ENCODE measurements at regions not wholly inside any gene's neighbourhood (a gene's known extent, or its start where the extent isn't known, plus 50 kb on each side); places are given as distances from the start of the nearest gene placed in this dataset.
"Not testable (repeated sequence)": the region's sequence is repeated elsewhere in the genome, so short reads cannot be mapped to it uniquely, and the experiment has no call there.

DNA sequence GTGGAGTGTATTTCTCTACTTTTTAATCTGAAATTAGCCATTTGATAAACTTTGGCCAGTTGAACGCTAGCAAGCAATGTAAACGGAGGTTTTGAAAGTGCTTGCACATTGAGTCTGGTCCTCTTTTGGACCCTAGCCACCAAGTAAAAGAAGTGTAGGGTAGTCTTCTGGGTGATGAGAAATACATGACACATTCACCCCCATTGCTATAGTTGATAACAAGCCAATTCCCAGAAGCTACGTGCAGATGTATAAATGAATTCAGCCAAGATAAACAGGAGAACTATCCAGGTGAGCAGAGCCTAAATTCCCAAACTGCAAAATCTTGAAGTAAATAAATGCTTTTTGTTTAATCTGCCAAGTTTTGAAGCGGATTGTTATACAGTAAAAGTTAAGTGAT, 965.4 kb upstream of the GRIA3 start:
- DNase-seq (ENCODE audit: low spot score in 2 of 2) = no peak
- H3K27ac Mint-ChIP-seq = no peak overlapping the region
- no peak overlapping the region for H3K4me3 Mint-ChIP-seq
- ATAC-seq = no peak
- peaks cover 3% of the 10 kb centered on the region for H3K9me3 Mint-ChIP-seq
- no peaks in the 10 kb centered on the region for H3K4me1 Mint-ChIP-seq
- no peaks in the 10 kb centered on the region for H3K36me3 Mint-ChIP-seq

DNA sequence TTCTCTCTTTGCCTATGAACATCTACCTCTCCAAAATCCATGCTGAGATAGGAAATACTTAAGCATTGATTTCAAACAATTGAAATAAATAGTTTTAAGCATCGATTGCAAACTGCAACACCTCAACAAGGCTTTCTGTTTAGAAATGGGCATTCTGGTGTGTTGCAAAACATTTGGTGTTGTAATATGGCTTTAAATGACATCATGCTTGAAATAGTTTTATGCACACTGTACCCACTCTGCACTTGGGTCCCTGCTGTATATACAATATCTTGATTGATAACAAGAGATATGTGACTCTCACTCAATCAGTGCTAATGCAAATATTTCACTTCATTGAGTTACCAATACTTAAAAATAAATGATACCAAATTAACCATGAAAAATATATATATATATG, 964.9 kb upstream of the GRIA3 start:
- H3K36me3 Mint-ChIP-seq = no peaks in the 10 kb centered on the region
- H3K27ac Mint-ChIP-seq = no peak overlapping the region
- no peak for ATAC-seq
- no peaks in the 10 kb centered on the region for H3K9me3 Mint-ChIP-seq
- no peak overlapping the region for H3K4me3 Mint-ChIP-seq
- H3K4me1 Mint-ChIP-seq = no peaks in the 10 kb centered on the region
- no peak for DNase-seq (ENCODE audit: low spot score in 2 of 2)

DNA sequence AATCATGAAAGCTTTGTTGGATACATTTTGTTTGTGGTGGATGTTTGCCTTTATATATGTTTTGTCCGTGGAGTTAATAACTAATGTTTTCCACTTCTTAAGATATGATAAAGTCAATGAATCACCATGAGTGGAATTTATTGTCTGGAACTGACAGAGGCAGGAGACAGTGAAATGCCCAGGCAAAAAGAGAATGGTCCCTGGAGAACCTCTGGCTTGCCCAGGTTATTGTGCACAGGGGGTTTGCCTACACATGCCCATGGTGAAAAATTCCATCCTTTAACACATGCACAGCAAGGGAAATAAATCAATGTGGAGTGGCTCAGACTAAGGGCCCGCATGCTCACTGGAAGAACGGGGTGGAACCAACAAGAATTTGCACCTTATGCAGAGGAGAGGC, 964.3 kb upstream of the GRIA3 start:
- ATAC-seq (no peak), DNase-seq (ENCODE audit: low spot score in 2 of 2) (no peak)
- peaks cover 2% of the 10 kb centered on the region for H3K9me3 Mint-ChIP-seq
- H3K27ac Mint-ChIP-seq = no peak overlapping the region
- H3K4me3 Mint-ChIP-seq = no peak overlapping the region
- H3K4me1 Mint-ChIP-seq = no peaks in the 10 kb centered on the region
- H3K36me3 Mint-ChIP-seq = no peaks in the 10 kb centered on the region

DNA sequence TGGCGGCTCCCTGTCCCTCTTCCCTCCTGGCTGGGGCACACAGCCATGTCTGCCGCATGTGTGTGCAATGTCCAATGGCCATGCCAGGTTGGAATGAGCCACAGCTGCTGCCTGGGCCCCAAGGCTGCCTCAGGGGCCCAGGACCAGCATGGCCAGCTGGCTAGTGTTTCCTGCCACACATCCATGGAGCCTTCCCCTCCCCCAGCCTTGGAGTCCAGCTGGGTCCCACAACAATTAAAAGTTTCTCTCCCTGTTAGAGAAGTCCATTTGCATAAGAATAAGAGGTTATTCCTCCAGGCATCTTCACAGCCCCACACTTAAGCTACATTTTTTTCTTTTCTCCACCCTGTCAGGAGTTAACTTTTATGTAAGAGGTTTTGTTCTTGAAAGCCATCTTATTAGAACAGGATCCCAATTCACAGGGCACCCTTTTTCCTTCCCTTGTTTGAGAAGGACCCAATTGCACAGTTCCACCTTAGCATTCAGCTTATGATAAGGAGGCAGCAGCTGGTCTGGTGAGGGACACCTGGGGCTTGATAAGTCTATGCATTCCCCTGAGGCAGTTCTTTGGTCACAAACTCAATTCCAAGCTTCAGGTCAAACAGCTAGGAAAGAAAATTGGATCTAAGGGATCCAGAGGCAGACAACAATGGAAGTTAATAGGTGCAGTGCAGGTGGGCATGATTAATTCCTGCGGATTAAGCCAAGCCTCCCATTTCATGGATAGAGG, 963.3 kb upstream of the GRIA3 start:
- no peak overlapping the region for H3K27ac Mint-ChIP-seq

DNA sequence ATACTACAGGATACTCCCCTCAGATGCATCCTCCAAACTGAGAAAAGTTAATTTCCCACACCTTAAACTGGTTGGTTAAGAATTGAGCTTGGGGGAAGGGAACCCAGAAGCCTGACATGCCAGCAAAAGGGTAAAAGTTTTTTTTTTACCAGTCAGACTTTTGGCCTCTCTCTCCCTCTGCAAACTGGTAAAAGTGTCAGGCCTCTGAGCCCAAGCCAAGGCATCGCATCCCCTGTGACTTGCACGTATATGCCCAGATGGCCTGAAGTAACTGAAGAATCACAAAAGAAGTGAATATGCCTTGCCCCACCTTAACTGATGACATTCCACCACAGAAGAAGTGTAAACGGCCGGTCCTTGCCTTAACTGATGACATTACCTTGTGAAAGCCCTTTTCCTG, 962.3 kb upstream of the GRIA3 start:
- not testable (repeated sequence) for H3K27ac Mint-ChIP-seq; H3K4me3 Mint-ChIP-seq; H3K4me1 Mint-ChIP-seq; ATAC-seq; DNase-seq (ENCODE audit: low spot score in 2 of 2); H3K36me3 Mint-ChIP-seq
- peaks cover 11% of the 10 kb centered on the region for H3K9me3 Mint-ChIP-seq

More for the DNA sequence above, 963.3 kb upstream of the GRIA3 start:
- Mint-ChIP-seq H3K4me1 (no peaks in the 10 kb centered on the region), H3K4me3 (no peak overlapping the region), H3K9me3 (peaks cover 10% of the 10 kb centered on the region), H3K36me3 (no peaks in the 10 kb centered on the region)
- ATAC-seq (no peak), DNase-seq (ENCODE audit: low spot score in 2 of 2) (no peak)

DNA sequence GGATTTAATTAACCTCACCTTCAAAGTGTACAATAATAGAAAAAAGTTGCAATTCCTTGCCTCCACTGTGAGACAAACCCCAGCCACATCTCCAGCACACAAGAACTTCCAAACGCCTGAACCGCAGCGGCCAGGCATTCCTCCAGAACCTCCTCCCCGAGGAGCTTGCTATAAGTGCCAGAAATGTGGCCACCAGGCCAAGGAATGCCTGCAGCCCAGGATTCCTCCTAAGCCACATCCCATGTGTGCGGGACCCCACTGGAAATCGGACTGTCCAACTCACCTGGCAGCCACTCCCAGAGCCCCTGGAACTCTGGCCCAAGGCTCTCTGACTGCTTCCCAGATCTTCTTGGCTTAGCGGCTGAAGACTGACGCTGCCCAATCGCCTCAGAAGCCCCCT, 959.9 kb upstream of the GRIA3 start:
- H3K36me3 Mint-ChIP-seq; H3K27ac Mint-ChIP-seq; DNase-seq (ENCODE audit: low spot score in 2 of 2); H3K4me1 Mint-ChIP-seq; H3K4me3 Mint-ChIP-seq; ATAC-seq: not testable (repeated sequence)
- peaks cover 11% of the 10 kb centered on the region for H3K9me3 Mint-ChIP-seq

GRCh38 chrX:122238801-122239200, 945.3 kb upstream of the GRIA3 start:
- no peak overlapping the region for H3K27ac Mint-ChIP-seq

DNA sequence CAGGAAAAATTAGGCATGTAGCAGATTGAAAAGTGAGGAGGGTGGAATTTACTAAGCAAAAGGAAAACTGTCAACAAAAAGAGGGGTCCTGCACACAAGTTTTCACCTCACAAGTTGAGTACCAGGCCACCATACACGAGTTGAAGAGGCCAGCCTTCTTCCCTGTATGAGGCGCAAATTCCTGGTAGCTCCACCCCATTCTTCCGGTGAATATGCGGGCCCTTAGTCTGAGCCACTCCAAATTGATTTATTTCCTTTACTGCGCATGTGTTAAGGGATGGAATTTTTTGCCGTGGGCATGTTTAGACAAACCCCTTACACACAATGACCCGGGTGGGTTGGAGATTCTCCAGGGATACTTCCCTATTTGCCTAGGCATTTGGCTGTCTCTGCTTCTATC, 942.1 kb upstream of the GRIA3 start:
- no peak overlapping the region for H3K4me3 Mint-ChIP-seq
- H3K9me3 Mint-ChIP-seq = no peaks in the 10 kb centered on the region
- no peaks in the 10 kb centered on the region for H3K36me3 Mint-ChIP-seq
- H3K27ac Mint-ChIP-seq = no peak overlapping the region
- DNase-seq (ENCODE audit: low spot score in 2 of 2) (no peak), ATAC-seq (no peak)
- H3K4me1 Mint-ChIP-seq = no peaks in the 10 kb centered on the region

More at GRCh38 chrX:122238801-122239200, 945.3 kb upstream of the GRIA3 start:
- no peak for ATAC-seq
- H3K4me1 Mint-ChIP-seq = no peaks in the 10 kb centered on the region
- DNase-seq (ENCODE audit: low spot score in 2 of 2) = no peak
- peaks cover 5% of the 10 kb centered on the region for H3K9me3 Mint-ChIP-seq
- no peaks in the 10 kb centered on the region for H3K36me3 Mint-ChIP-seq
- H3K4me3 Mint-ChIP-seq = no peak overlapping the region

DNA sequence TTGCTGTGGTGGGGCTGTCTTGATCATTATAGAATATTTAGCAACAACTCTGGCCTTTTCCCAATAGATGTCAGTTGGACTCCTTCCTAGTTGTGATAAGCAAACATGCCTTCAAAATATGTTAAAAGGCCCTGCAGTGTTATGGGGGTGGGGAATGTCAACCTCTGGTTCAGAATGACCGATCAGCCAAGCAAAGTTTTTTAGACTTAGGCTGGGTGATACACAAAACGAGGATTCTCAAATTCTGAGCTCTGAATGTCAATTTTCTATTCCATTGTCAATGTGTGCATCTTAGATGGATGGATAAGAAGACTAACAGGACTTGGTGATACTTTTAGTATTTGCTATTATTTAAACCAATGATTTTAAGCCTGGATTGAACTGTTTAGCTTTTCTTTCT, 940.0 kb upstream of the GRIA3 start:
- no peak overlapping the region for H3K27ac Mint-ChIP-seq
- H3K4me3 Mint-ChIP-seq = no peak overlapping the region
- H3K4me1 Mint-ChIP-seq = no peaks in the 10 kb centered on the region
- H3K36me3 Mint-ChIP-seq = no peaks in the 10 kb centered on the region
- no peak for ATAC-seq
- DNase-seq (ENCODE audit: low spot score in 2 of 2) = no peak
- H3K9me3 Mint-ChIP-seq = no peaks in the 10 kb centered on the region

DNA sequence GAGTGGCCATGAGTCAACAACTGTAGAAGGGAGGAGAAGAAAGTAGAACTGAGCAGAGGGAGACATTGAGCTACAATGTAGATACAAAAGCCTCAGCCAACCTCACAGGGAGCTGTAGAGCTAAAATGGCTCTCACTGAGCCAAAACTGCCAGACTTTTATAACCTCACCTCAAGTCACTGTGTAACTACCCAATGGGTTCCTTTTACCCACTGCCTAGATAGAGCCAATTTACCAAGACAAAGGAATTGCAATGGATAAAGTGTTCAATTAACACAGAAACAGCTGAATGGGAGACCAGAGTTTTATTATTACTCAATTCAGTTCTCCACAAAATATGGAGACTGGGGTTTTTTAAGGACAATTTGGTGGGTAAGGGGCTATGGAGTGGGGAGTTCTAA, 938.9 kb upstream of the GRIA3 start:
- no peak for DNase-seq (ENCODE audit: low spot score in 2 of 2)
- no peaks in the 10 kb centered on the region for H3K36me3 Mint-ChIP-seq

GRCh38 chrX:122245943-122246342, 938.1 kb upstream of the GRIA3 start:
- Mint-ChIP-seq H3K27ac (no peak overlapping the region), H3K9me3 (no peaks in the 10 kb centered on the region), H3K36me3 (no peaks in the 10 kb centered on the region), H3K4me1 (no peaks in the 10 kb centered on the region), H3K4me3 (no peak overlapping the region)
- DNase-seq (ENCODE audit: low spot score in 2 of 2) (no peak), ATAC-seq (no peak)

More for the DNA sequence above, 938.9 kb upstream of the GRIA3 start:
- no peak overlapping the region for H3K4me3 Mint-ChIP-seq
- H3K27ac Mint-ChIP-seq = no peak overlapping the region
- H3K4me1 Mint-ChIP-seq = no peaks in the 10 kb centered on the region
- ATAC-seq = no peak
- no peaks in the 10 kb centered on the region for H3K9me3 Mint-ChIP-seq

DNA sequence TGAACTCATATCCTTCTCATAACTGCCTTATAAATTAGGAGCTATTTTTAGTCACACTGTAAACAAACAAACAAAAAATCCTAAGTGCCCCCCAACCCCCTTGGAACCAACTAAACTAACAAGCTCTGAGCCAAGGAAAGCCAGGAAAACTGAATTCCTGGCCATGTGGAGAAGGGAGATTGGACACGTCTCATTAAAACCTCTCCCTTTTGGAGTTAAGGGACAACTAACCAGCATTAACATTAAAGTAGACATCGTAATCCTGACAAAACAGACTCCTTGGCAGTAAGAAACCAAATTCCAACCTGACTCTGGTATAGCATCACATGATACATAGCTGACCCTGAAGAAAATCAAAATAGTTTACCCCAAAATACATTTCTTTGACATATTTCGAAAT, 937.1 kb upstream of the GRIA3 start:
- Mint-ChIP-seq H3K36me3 (no peaks in the 10 kb centered on the region), H3K4me1 (no peaks in the 10 kb centered on the region), H3K9me3 (no peaks in the 10 kb centered on the region), H3K27ac (no peak overlapping the region), H3K4me3 (no peak overlapping the region)
- ATAC-seq = no peak
- no peak for DNase-seq (ENCODE audit: low spot score in 2 of 2)

DNA sequence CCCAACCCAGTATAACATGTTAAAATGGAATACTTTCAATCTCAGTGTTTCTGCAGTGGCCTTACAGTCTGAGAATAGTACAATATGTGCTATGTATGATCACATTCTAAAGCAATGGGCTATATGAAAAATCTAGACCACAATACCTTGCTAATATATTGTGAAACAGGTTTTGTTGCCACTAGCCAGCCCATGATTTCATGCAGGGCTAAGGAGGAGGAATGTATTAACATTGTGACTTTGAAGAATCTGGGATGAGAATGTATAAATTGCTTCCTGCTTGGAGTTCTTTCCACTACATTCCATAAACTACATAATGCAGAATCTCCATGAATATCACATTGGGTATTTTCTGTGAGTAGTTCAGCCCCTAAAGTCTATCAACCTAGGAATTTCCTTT, 935.4 kb upstream of the GRIA3 start:
- no peak for DNase-seq (ENCODE audit: low spot score in 2 of 2)
- Mint-ChIP-seq H3K27ac (no peak overlapping the region), H3K4me1 (no peaks in the 10 kb centered on the region), H3K36me3 (no peaks in the 10 kb centered on the region), H3K4me3 (no peak overlapping the region), H3K9me3 (no peaks in the 10 kb centered on the region)
- no peak for ATAC-seq

DNA sequence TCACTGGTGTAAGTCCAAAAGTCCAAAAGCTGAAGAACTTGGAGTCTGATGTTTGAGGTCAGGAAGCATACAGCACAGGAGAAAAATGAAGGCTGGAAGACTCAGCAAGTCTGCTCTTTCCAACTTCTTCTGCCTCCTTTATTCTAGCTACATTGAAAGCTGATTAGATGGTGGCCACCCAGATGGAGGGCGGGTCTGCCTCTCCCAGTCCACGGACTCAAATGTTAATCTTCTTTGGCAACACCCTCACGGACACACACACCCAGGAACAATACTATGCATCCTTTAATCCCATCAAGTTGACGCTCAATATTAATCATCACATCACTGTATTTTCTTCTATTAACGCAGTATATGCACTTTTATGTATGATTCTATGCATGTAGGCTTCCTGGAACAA, 931.6 kb upstream of the GRIA3 start:
- H3K36me3 Mint-ChIP-seq = no peaks in the 10 kb centered on the region
- ATAC-seq (no peak), DNase-seq (ENCODE audit: low spot score in 2 of 2) (no peak)
- H3K9me3 Mint-ChIP-seq = no peaks in the 10 kb centered on the region
- H3K4me1 Mint-ChIP-seq = no peaks in the 10 kb centered on the region
- no peak overlapping the region for H3K27ac Mint-ChIP-seq
- no peak overlapping the region for H3K4me3 Mint-ChIP-seq

- ATAC-seq (no peak), DNase-seq (ENCODE audit: low spot score in 2 of 2) (no peak)
- Mint-ChIP-seq H3K9me3 (peaks cover 5% of the 10 kb centered on the region), H3K4me1 (no peaks in the 10 kb centered on the region), H3K27ac (no peak overlapping the region), H3K36me3 (no peaks in the 10 kb centered on the region), H3K4me3 (no peak overlapping the region)
These were observed 915.7 kb upstream of the GRIA3 start for GRCh38 chrX:122268353-122268752.

GRCh38 chrX:122269243-122269781, 914.8 kb upstream of the GRIA3 start:
- Mint-ChIP-seq H3K4me1 (no peaks in the 10 kb centered on the region), H3K9me3 (peaks cover 3% of the 10 kb centered on the region), H3K27ac (no peak overlapping the region), H3K4me3 (no peak overlapping the region), H3K36me3 (no peaks in the 10 kb centered on the region)
- no peak for DNase-seq (ENCODE audit: low spot score in 2 of 2)
- ATAC-seq = no peak

All from stimulated activated effector memory CD8-positive, alpha-beta T cell treated with anti-CD3 and anti-CD28 coated beads, Interleukin-12 subunit alpha, Interleukin-12 subunit beta, amount 100 ng/mL, for 72 hours (primary cell).